Keratinocyte (primary cell): ENCODE measurements at regions not wholly inside any gene's neighbourhood (a gene's known extent, or its start where the extent isn't known, plus 50 kb on each side); places are given as distances from the start of the nearest gene placed in this dataset.

Experiments
- EZH2 ChIP-seq: IDR thresholded peaks from one replicate; pipeline ENCODE4 v1.6.1; 2012; ENCODE audit warnings: inconsistent platforms, mild to moderate bottlenecking, low read length, moderate library complexity
- TF ChIP-seq, protein P1 (sequence below), 3 experiments: IDR thresholded peaks in 1 of 3; conservative IDR thresholded peaks in 1 of 3; optimal IDR thresholded peaks in 1 of 3; 2 replicates in 2 of 3; 3 replicates in 1 of 3; pipeline versions ENCODE3 to v1.5.1; 2011; ENCODE audit warnings: low read length in 3 of 3, mild to moderate bottlenecking in 3 of 3, moderate library complexity in 2 of 3, control low read depth in 1 of 3, inconsistent platforms in 1 of 3; ENCODE audit not compliant: insufficient read depth in 2 of 3; ENCODE audit errors: extremely low read depth in 1 of 3

DNA sequence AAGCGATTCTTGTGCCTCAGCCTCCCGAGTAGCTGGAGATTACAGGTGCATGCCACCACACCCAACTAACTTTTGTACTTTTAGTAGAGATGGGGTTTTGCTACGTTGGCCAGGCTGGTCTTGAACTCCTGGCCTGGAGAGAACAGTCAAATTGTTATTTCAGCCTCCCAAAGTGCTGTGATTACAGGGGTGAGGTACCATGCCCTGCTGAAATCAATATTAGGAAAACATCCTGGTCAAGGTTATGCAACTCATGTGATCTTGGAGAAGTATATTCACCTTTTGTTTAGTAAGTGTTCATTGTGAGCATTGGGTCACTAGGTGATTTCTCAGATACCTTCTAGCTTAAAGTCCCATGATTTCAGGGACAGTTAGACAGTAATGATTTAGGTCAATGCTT, 167.8 kb downstream of the AASDH start:
- TF ChIP-seq, protein P1, sequence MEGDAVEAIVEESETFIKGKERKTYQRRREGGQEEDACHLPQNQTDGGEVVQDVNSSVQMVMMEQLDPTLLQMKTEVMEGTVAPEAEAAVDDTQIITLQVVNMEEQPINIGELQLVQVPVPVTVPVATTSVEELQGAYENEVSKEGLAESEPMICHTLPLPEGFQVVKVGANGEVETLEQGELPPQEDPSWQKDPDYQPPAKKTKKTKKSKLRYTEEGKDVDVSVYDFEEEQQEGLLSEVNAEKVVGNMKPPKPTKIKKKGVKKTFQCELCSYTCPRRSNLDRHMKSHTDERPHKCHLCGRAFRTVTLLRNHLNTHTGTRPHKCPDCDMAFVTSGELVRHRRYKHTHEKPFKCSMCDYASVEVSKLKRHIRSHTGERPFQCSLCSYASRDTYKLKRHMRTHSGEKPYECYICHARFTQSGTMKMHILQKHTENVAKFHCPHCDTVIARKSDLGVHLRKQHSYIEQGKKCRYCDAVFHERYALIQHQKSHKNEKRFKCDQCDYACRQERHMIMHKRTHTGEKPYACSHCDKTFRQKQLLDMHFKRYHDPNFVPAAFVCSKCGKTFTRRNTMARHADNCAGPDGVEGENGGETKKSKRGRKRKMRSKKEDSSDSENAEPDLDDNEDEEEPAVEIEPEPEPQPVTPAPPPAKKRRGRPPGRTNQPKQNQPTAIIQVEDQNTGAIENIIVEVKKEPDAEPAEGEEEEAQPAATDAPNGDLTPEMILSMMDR (optimal IDR thresholded peaks at IDR 0.05 in 1 of 3, IDR thresholded peaks at IDR 0.05 in 1 of 3, conservative IDR thresholded peaks at IDR 0.05 in 1 of 3; ENCODE audit: extremely low read depth in 1 of 3, insufficient read depth in 2 of 3, low read length in 3 of 3) = no peak
- TF ChIP-seq EZH2 = no peak
